ENCODE measurements at regions not wholly inside any gene's neighbourhood (a gene's known extent, or its start where the extent isn't known, plus 50 kb on each side); places are given as distances from the start of the nearest gene placed in this dataset.

GRCh38 chr5:54678737-54679136 is 161.2 kb downstream of the SNX18 start:
- 25% methylated on average over 3 of the region's 3 CpGs for WGBS (ENCODE audit: low lambda C conversion rate)
- H3K9ac ChIP-seq = no peak overlapping the region
- no peaks in the 10 kb centered on the region for H4K20me1 ChIP-seq (ENCODE audit: insufficient read depth)
- no peaks in the 10 kb centered on the region for H3F3A ChIP-seq (replicated peaks; ENCODE audit: insufficient read depth)
- H3K4me1 ChIP-seq (ENCODE audit: control insufficient read depth in 1 of 2, insufficient read depth in 2 of 2, low read depth in 1 of 2, low read length in 1 of 2) = peaks cover 0 to 5% of the 10 kb centered on the region in 2 experiments; a peak in 1 of 4 replicates
- H3K9me3 ChIP-seq = no peaks in the 10 kb centered on the region
- no peaks in the 10 kb centered on the region for H3K36me3 ChIP-seq (replicated peaks in 1 of 2; ENCODE audit: control insufficient read depth in 1 of 2, insufficient read depth in 2 of 2, low read length in 1 of 2)
- peak; percentile 21 for DNase-seq
- ChIA-PET CTCF (interaction anchor here (2.4 kb wide), 1 partner anchor 162 kb away, joined by 6 read pairs; no protein-coding TSS in a partner anchor), POLR2A (no interaction called here)
- no peaks in the 10 kb centered on the region for H3K9me2 ChIP-seq
- H3K4me3 ChIP-seq (ENCODE audit: low read depth in 2 of 2, low read length in 1 of 2) = no peak overlapping the region
- TF ChIP-seq, protein P1, sequence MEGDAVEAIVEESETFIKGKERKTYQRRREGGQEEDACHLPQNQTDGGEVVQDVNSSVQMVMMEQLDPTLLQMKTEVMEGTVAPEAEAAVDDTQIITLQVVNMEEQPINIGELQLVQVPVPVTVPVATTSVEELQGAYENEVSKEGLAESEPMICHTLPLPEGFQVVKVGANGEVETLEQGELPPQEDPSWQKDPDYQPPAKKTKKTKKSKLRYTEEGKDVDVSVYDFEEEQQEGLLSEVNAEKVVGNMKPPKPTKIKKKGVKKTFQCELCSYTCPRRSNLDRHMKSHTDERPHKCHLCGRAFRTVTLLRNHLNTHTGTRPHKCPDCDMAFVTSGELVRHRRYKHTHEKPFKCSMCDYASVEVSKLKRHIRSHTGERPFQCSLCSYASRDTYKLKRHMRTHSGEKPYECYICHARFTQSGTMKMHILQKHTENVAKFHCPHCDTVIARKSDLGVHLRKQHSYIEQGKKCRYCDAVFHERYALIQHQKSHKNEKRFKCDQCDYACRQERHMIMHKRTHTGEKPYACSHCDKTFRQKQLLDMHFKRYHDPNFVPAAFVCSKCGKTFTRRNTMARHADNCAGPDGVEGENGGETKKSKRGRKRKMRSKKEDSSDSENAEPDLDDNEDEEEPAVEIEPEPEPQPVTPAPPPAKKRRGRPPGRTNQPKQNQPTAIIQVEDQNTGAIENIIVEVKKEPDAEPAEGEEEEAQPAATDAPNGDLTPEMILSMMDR (IDR thresholded peaks at IDR 0.05) = no peak
- TF ChIP-seq TCF12 (IDR thresholded peaks at IDR 0.05) = no peak
- TF ChIP-seq EP300 (IDR thresholded peaks at IDR 0.05; ENCODE audit: borderline replicate concordance in 1 of 2, low read depth in 1 of 2, low read length in 1 of 2) = peak in 1 of 2 experiments; percentile 70; a peak in 1 of 4 replicates
- no peak overlapping the region for H2AFZ ChIP-seq (ENCODE audit: low read depth)
- H3K27me3 ChIP-seq (ENCODE audit: insufficient read depth) = peaks cover 3% of the 10 kb centered on the region; the same call in 1 of the 2 replicates
- no peak overlapping the region for H3K27ac ChIP-seq (ENCODE audit: low read depth in 2 of 2, low read length in 1 of 2)
- H3K79me2 ChIP-seq (ENCODE audit: insufficient read depth) = no peaks in the 10 kb centered on the region
- H3K4me2 ChIP-seq = no peak overlapping the region

DNA sequence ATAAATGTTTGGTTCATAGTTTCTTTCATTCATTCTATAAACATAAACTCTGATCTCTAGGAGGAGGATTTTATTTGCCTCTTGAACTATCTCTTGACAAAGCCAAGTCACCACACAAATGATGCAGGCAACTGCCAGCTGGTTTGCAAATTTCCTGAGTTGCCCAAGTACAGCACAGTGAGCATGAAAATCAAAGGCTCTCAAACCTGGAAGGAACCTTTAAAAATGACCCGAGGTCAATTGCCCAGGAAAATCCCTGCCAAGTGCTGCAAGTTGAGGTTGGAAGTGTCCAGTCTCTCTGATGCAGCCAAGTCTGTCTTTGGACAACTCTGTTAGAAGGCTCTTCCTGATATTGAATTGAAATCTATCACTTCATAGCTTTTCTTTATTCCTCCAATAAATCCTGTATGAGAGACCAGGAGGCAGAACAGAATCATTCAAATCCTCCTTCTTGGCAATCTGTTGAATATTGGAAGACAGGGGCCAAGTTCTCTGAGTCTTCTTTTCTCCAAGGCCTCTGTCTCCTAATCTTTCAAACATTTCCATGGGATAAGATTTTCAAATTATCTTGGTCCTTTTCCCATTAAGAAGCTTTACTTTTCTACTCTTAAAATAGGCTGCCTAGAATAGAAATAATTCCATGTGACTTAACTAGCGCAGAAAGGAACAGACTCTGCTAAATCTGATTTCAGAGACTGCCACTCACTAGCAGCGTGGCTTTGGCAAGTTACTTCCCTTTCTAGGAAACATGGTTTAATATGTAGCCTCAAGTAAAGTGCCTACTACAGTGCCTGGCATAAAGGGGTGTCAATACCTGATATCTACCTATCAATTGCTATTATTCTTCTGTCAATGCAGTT is 159.2 kb downstream of the SNX18 start:
- no peaks in the 10 kb centered on the region for H3K79me2 ChIP-seq (ENCODE audit: insufficient read depth)
- 28% methylated on average over 3 of the region's 3 CpGs for WGBS (ENCODE audit: low lambda C conversion rate)
- DNase-seq = no peak
- H3K4me1 ChIP-seq (ENCODE audit: control insufficient read depth in 1 of 2, insufficient read depth in 2 of 2, low read depth in 1 of 2, low read length in 1 of 2) = peaks cover 0 to 5% of the 10 kb centered on the region in 2 experiments; a peak in 1 of 4 replicates
- no peaks in the 10 kb centered on the region for H3F3A ChIP-seq (replicated peaks; ENCODE audit: insufficient read depth)
- H3K36me3 ChIP-seq (replicated peaks in 1 of 2; ENCODE audit: control insufficient read depth in 1 of 2, insufficient read depth in 2 of 2, low read length in 1 of 2) = no peaks in the 10 kb centered on the region
- TF ChIP-seq, protein P2, sequence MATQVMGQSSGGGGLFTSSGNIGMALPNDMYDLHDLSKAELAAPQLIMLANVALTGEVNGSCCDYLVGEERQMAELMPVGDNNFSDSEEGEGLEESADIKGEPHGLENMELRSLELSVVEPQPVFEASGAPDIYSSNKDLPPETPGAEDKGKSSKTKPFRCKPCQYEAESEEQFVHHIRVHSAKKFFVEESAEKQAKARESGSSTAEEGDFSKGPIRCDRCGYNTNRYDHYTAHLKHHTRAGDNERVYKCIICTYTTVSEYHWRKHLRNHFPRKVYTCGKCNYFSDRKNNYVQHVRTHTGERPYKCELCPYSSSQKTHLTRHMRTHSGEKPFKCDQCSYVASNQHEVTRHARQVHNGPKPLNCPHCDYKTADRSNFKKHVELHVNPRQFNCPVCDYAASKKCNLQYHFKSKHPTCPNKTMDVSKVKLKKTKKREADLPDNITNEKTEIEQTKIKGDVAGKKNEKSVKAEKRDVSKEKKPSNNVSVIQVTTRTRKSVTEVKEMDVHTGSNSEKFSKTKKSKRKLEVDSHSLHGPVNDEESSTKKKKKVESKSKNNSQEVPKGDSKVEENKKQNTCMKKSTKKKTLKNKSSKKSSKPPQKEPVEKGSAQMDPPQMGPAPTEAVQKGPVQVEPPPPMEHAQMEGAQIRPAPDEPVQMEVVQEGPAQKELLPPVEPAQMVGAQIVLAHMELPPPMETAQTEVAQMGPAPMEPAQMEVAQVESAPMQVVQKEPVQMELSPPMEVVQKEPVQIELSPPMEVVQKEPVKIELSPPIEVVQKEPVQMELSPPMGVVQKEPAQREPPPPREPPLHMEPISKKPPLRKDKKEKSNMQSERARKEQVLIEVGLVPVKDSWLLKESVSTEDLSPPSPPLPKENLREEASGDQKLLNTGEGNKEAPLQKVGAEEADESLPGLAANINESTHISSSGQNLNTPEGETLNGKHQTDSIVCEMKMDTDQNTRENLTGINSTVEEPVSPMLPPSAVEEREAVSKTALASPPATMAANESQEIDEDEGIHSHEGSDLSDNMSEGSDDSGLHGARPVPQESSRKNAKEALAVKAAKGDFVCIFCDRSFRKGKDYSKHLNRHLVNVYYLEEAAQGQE (IDR thresholded peaks at IDR 0.05; ENCODE audit: low read depth, low read length) = no peak
- H3K9me3 ChIP-seq = no peaks in the 10 kb centered on the region
- no peak overlapping the region for H3K9ac ChIP-seq
- no peak overlapping the region for H2AFZ ChIP-seq (ENCODE audit: low read depth)
- H3K27ac ChIP-seq (ENCODE audit: low read depth in 2 of 2, low read length in 1 of 2) = no peak overlapping the region
- CTCF ChIA-PET = no interaction called here
- POLR2A ChIA-PET = no interaction called here
- no peaks in the 10 kb centered on the region for H3K9me2 ChIP-seq
- peaks cover 3% of the 10 kb centered on the region; the same call in 1 of the 2 replicates for H3K27me3 ChIP-seq (ENCODE audit: insufficient read depth)
- H4K20me1 ChIP-seq (ENCODE audit: insufficient read depth) = no peaks in the 10 kb centered on the region
- no peak overlapping the region for H3K4me3 ChIP-seq (ENCODE audit: low read depth in 2 of 2, low read length in 1 of 2)
- H3K4me2 ChIP-seq = no peak overlapping the region

Measured in SK-N-SH (cell line).